Retinal pigment epithelial cell (primary cell): ENCODE measurements at regions not wholly inside any gene's neighbourhood (a gene's known extent, or its start where the extent isn't known, plus 50 kb on each side); places are given as distances from the start of the nearest gene placed in this dataset.

Source experiments
- DNase-seq: peaks from one replicate; pipeline ENCODE4 v3.0.0-alpha.2; 2010; ENCODE audit warnings: low read depth
- H3K4me3 ChIP-seq: 2 replicates; pipeline ENCODE4 v1.5.1; 2011; ENCODE audit warnings: mild to moderate bottlenecking, low read length, control low read depth, moderate library complexity
- CTCF ChIP-seq: conservative IDR thresholded peaks from 2 replicates; pipeline ENCODE4 v1.5.1; 2011; ENCODE audit warnings: low read depth, low read length, control low read depth, inconsistent platforms

DNA sequence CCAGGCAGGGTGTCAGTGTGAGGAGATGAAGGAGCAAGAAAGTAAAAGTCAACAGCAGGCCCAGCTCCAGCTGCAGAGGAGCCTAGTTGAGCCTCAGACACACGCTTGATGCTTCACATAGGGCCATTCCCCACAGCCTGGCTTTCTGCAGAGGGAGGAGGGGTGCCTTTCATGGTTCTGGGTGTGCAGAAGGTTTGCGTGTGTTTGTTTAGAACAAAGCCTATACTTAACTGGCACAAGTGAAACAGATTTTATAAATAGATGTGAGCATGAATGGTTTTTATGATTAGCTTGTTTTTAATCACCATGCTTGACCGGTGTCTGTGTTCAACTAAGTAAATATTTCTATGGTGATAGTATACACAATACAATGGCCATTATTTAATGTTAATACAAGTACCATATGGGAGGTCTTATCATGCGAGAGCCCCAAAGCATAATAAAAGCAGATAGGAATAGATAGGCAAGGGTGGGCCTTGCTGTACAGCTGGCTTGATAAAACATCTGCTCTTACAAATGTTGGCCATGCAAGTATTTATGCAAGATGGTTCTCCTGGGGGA is 290.2 kb downstream of the ETS1 start:
- TF ChIP-seq CTCF: no peak
- H3K4me3 ChIP-seq: no peak overlapping the region
- DNase-seq: no peak

- TF ChIP-seq CTCF: no peak
- H3K4me3 ChIP-seq: no peak overlapping the region
- DNase-seq: no peak
These were observed 292.7 kb downstream of the ETS1 start for GRCh38 chr11:128294671-128295050.

GRCh38 chr11:128294001-128294670 is 293.2 kb downstream of the ETS1 start:
- no peak overlapping the region for H3K4me3 ChIP-seq
- DNase-seq: no peak
- no peak for TF ChIP-seq CTCF

GRCh38 chr11:128291835-128292234 is 295.5 kb downstream of the ETS1 start:
- no peak for TF ChIP-seq CTCF
- H3K4me3 ChIP-seq: no peak overlapping the region
- DNase-seq: no peak

DNA sequence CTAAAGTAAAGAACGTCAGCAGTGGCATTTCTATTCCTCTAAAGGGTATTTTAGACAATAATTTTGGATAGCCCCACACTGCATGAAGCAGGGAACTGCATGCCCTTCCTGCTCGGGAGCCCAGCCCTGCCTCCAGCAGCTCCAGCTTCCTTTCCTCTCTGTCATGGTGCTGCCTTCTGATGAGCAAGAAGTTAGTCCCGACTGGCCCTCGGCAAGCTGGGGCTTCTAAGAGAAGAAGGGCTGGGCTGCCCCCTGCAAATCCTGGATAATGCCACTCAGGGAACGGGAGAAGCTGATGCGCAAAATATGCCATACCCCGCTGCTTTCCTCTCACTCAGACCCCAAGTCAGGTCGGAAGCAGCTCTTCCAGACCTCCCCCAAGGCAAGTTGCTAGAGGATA is 296.4 kb downstream of the ETS1 start:
- DNase-seq: no peak
- H3K4me3 ChIP-seq: no peak overlapping the region
- no peak for TF ChIP-seq CTCF

GRCh38 chr11:128290106-128290840 is 297.1 kb downstream of the ETS1 start:
- peak; percentile 80 for TF ChIP-seq CTCF
- no peak overlapping the region for H3K4me3 ChIP-seq
- no peak for DNase-seq

DNA sequence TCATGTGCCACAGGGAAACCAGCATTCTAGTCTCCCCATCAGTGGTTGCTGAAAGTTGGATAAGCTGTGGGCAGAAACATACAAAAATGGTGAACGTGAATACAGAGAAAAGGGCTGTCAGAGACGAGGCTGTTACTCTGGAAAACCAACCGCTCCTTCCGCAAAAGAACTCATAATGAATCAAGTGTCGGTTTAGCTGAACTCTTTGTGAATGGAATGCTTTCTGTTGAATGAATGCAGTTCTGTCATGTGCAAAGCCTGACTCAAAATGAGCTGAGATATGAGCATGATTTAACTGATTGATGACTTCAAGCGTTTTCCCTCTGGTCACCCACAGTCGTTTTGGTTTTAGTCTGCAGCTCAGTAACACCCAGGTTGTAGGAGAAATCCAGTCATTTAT is 298.3 kb downstream of the ETS1 start:
- TF ChIP-seq CTCF: no peak
- no peak for DNase-seq
- H3K4me3 ChIP-seq: no peak overlapping the region
